HepG2 (cell line): ENCODE measurements at regions not wholly inside any gene's neighbourhood (a gene's known extent, or its start where the extent isn't known, plus 50 kb on each side); places are given as distances from the start of the nearest gene placed in this dataset.

Experiments
- ATAC-seq: fragments of 200-7000 bp; cut with Tn5 transposase; 3 replicates; pipeline ENCODE4 v1.9.1; 2020; ENCODE audit warnings: mild to moderate bottlenecking, moderate library complexity
- BruUV-seq: library from RNA; stranded (reverse); fragments of 400-500 nt; replicated peaks from 2 replicates; lab custom pipeline; 2021; lab: Mats Ljungman, UMichigan
- CTCF ChIA-PET: fragments of 300-600 bp; formaldehyde crosslinking; extraction: SDS; loops from one replicate; lab custom pipeline; 2021; ENCODE audit warnings: low total read pairs, inconsistent platforms, low intra/inter-chr PET ratio; lab: Yijun Ruan, JAX
- POLR2A ChIA-PET: fragments of 350-600 bp; sonication (Branson Sonifier 250); formaldehyde crosslinking; loops from one replicate; lab custom pipeline; 2020; ENCODE audit warnings: antibody characterized with exemption, inconsistent platforms; lab: Yijun Ruan, JAX
- DNase-seq: peaks from one replicate; pipeline ENCODE4 v3.0.0-alpha.2; 2015; ENCODE audit warnings: low spot score
- FAIRE-seq: peaks from 3 replicates; lab custom pipeline; 2011; peaks lifted over from hg19 to GRCh38; lab: Jason Lieb, UNC
- H2AFZ ChIP-seq: one replicate; pipeline ENCODE4 v1.6.1; 2011; ENCODE audit warnings: low read length, inconsistent platforms
- H3K27ac ChIP-seq: fragments of 300-600 bp; 3 replicates; pipeline ENCODE4 v1.8.0; 2011; ENCODE audit warnings: mixed run types, mild to moderate bottlenecking, mixed read lengths, low read length, inconsistent platforms; ENCODE audit not compliant: insufficient read depth; ENCODE audit errors: extremely low read length
- H3K27me3 ChIP-seq, 2 experiments: fragments of 200-600 bp in 1 of 2; 2 replicates in 1 of 2; 3 replicates in 1 of 2; pipeline versions ENCODE4 v1.6.0 to v1.8.0; 2011; ENCODE audit warnings: low read length in 2 of 2, mild to moderate bottlenecking in 2 of 2, moderate library complexity in 2 of 2, inconsistent platforms in 1 of 2; ENCODE audit not compliant: insufficient read depth in 2 of 2, control insufficient read depth in 1 of 2
- H3K36me3 ChIP-seq, 2 experiments: fragments of 200-600 bp in 1 of 2; replicated peaks in 1 of 2; 2 replicates in 1 of 2; 3 replicates in 1 of 2; pipeline versions ENCODE4 v1.5.1 to v1.8.0; 2011; ENCODE audit warnings: low read length in 2 of 2, inconsistent platforms in 1 of 2; ENCODE audit not compliant: insufficient read depth in 2 of 2, control insufficient read depth in 1 of 2
- H3K4me1 ChIP-seq: 2 replicates; pipeline ENCODE4 v1.5.1; 2012; ENCODE audit warnings: low read length, inconsistent platforms; ENCODE audit not compliant: insufficient read depth
- H3K4me2 ChIP-seq: 2 replicates; pipeline ENCODE4 v1.6.0; 2011; ENCODE audit warnings: low read depth, low read length, inconsistent platforms
- H3K4me3 ChIP-seq, 3 experiments: fragments of 200-600 bp in 1 of 3; sonication (generic), shearing (Covaris generic) in 1 of 3; replicated peaks in 1 of 3; 2 replicates each; pipeline ENCODE4 v1.5.1; 2011 to 2016; ENCODE audit warnings: low read length in 3 of 3, inconsistent platforms in 2 of 3, low read depth in 2 of 3, mild to moderate bottlenecking in 2 of 3, control low read depth in 1 of 3, mixed read lengths in 1 of 3; ENCODE audit not compliant: insufficient read depth in 1 of 3
- H3K79me2 ChIP-seq: one replicate; pipeline ENCODE4 v1.6.1; 2011; ENCODE audit warnings: low read length, inconsistent platforms; ENCODE audit not compliant: insufficient read depth
- H3K9ac ChIP-seq: 2 replicates; pipeline ENCODE4 v1.6.0; 2011; ENCODE audit warnings: mild to moderate bottlenecking, low read depth, low read length, inconsistent platforms; ENCODE audit not compliant: insufficient read depth
- H3K9me3 ChIP-seq: 2 replicates; pipeline ENCODE4 v1.5.1; 2012; ENCODE audit warnings: mild to moderate bottlenecking, low read length
- H4K20me1 ChIP-seq: 2 replicates; pipeline ENCODE4 v1.6.0; 2011; ENCODE audit warnings: inconsistent platforms, mild to moderate bottlenecking, low read length, moderate library complexity; ENCODE audit not compliant: insufficient read depth
- CBX5 ChIP-seq: sonication (generic); formaldehyde crosslinking; IDR thresholded peaks from 2 replicates; pipeline ENCODE4 v1.4.0; 2020; ENCODE audit warnings: missing genetic modification reagents, borderline replicate concordance
- DNMT1 ChIP-seq: sonication (generic); formaldehyde crosslinking; IDR thresholded peaks from 2 replicates; pipeline ENCODE4 v1.5.1; 2020; ENCODE audit warnings: mild to moderate bottlenecking, missing genetic modification reagents
- HDAC6 ChIP-seq: fragments of 200-600 bp; sonication (generic); IDR thresholded peaks from 2 replicates; pipeline ENCODE4 v1.7.0; 2017; ENCODE audit warnings: mild to moderate bottlenecking, antibody characterized with exemption, low read length, low read depth
- SNAPC5 ChIP-seq: sonication (generic); formaldehyde crosslinking; IDR thresholded peaks from 2 replicates; pipeline ENCODE4 v1.8.1; 2023; ENCODE audit warnings: mild to moderate bottlenecking, missing genetic modification reagents, borderline replicate concordance
- ZBTB46 ChIP-seq: sonication (generic); formaldehyde crosslinking; IDR thresholded peaks from 2 replicates; pipeline ENCODE4 v1.4.0; 2020; ENCODE audit warnings: mild to moderate bottlenecking, missing genetic modification reagents, borderline replicate concordance
- ZBTB7B ChIP-seq: sonication (generic); formaldehyde crosslinking; IDR thresholded peaks from 2 replicates; pipeline ENCODE4 v1.4.0; 2020; ENCODE audit warnings: missing genetic modification reagents
- ZNF510 ChIP-seq: sonication (generic); formaldehyde crosslinking; IDR thresholded peaks from 2 replicates; pipeline ENCODE4 v1.4.0; 2020; ENCODE audit warnings: low read depth, mild to moderate bottlenecking, missing genetic modification reagents
- ZNF589 ChIP-seq: sonication (generic); formaldehyde crosslinking; conservative IDR thresholded peaks from 2 replicates; pipeline ENCODE4 v1.8.0; 2022; ENCODE audit warnings: mild to moderate bottlenecking, moderate library complexity, missing genetic modification reagents
- WGBS: methylation state at CpG from one replicate; pipeline ENCODE4 v1.1.6; 2017; ENCODE audit warnings: low lambda C conversion rate; 5-methylcytosine and 5-hydroxymethylcytosine counted together
- in situ Hi-C: cut with HindIII; loops from 2 replicates; pipeline ENCODE4 v1.10.0; 2017; ENCODE audit warnings: low pct_unique_long_range_greater_than_20kb; ENCODE audit not compliant: extremely low pct_ligation_motif_present
- intact Hi-C: fragments of 100-400 bp; cut with micrococcal nuclease; formaldehyde crosslinking; loops from one replicate; pipeline ENCODE4 v1.10.0; 2022; ENCODE audit not compliant: unreplicated experiment

- Histone ChIP-seq H4K20me1 (no peaks in the 10 kb centered on the region), H3K4me2 (no peak overlapping the region), H3K4me3 (no peak overlapping the region), H3K4me1 (no peaks in the 10 kb centered on the region), H3K27ac (no peak overlapping the region), H3K36me3 (no peaks in the 10 kb centered on the region), H3K27me3 (no peaks in the 10 kb centered on the region), H3K9ac (no peak overlapping the region), H2AFZ (no peak overlapping the region), H3K79me2 (no peaks in the 10 kb centered on the region), H3K9me3 (peaks cover 51% of the 10 kb centered on the region)
- no peak for ATAC-seq
- POLR2A ChIA-PET: no interaction called here
- no TSS peak for BruUV-seq
- no peak for DNase-seq
- 51% methylated on average over 3 of the region's 3 CpGs for WGBS
- in situ Hi-C loops: no loop called here
- intact Hi-C loops: no loop called here
- FAIRE-seq: no peak
- TF ChIP-seq ZBTB7B (CRISPR knock-in tag) (no peak), SNAPC5 (CRISPR knock-in tag) (no peak), ZNF510 (CRISPR knock-in tag) (no peak), ZBTB46 (CRISPR knock-in tag) (no peak), HDAC6 (no peak), DNMT1 (CRISPR knock-in tag) (no peak), ZNF589 (CRISPR knock-in tag) (no peak), CBX5 (CRISPR knock-in tag) (no peak)
- CTCF ChIA-PET: no interaction called here
Observed at GRCh38 chr2:51534166-51534565, 502.2 kb upstream of the NRXN1 start.
